H1 (cell line): ENCODE measurements at regions not wholly inside any gene's neighbourhood (a gene's known extent, or its start where the extent isn't known, plus 50 kb on each side); places are given as distances from the start of the nearest gene placed in this dataset.

Experiments used
- CTCF ChIA-PET: fragments of 300-600 bp; sonication (Branson Sonifier 250); formaldehyde crosslinking; loops from one replicate; lab custom pipeline; 2021; ENCODE audit not compliant: partially characterized antibody; lab: Charles Lee
- POLR2A ChIA-PET: fragments of 300-600 bp; sonication (Branson Sonifier 250); formaldehyde crosslinking; loops from one replicate; lab custom pipeline; 2021; ENCODE audit warnings: inconsistent platforms; ENCODE audit not compliant: partially characterized antibody; lab: Charles Lee
- DNase-seq, 2 experiments: peaks; one replicate each; pipeline versions ENCODE4 v3.0.0 to v3.0.0-alpha.2; 2010 to 2022; ENCODE audit warnings: low spot score in 2 of 2, low read depth in 1 of 2, mixed read lengths in 1 of 2
- FAIRE-seq: peaks from 2 replicates; lab custom pipeline; 2011; peaks lifted over from hg19 to GRCh38; lab: Jason Lieb, UNC
- H2AFZ ChIP-seq: 2 replicates; pipeline ENCODE4 v1.8.1; 2012; ENCODE audit warnings: low read length, inconsistent platforms
- H2AK5ac ChIP-seq: 2 replicates; pipeline ENCODE4 v1.6.1; 2013; ENCODE audit warnings: low read depth, low read length
- H2BK120ac ChIP-seq: replicated peaks from 2 replicates; pipeline ENCODE3; 2013; ENCODE audit warnings: low read depth, low read length, inconsistent platforms
- H2BK12ac ChIP-seq: 2 replicates; pipeline ENCODE4 v1.6.1; 2013; ENCODE audit warnings: low read depth, low read length
- H2BK15ac ChIP-seq: 2 replicates; pipeline ENCODE4 v1.6.1; 2013; ENCODE audit warnings: low read length
- H2BK20ac ChIP-seq: 2 replicates; pipeline ENCODE4 v1.6.1; 2013; ENCODE audit warnings: low read length
- H2BK5ac ChIP-seq: 2 replicates; pipeline ENCODE4 v1.6.1; 2013; ENCODE audit warnings: low read depth, low read length
- H3K14ac ChIP-seq: 2 replicates; pipeline ENCODE4 v1.6.1; 2013; ENCODE audit warnings: inconsistent platforms; ENCODE audit not compliant: insufficient read length
- H3K18ac ChIP-seq: 2 replicates; pipeline ENCODE4 v1.6.1; 2013; ENCODE audit warnings: low read length; ENCODE audit errors: extremely low read depth
- H3K23ac ChIP-seq: 2 replicates; pipeline ENCODE4 v1.6.1; 2013; ENCODE audit warnings: inconsistent platforms; ENCODE audit not compliant: insufficient read length
- H3K23me2 ChIP-seq: 2 replicates; pipeline ENCODE4 v1.6.1; 2013; ENCODE audit warnings: low read depth, low read length
- H3K27ac ChIP-seq: 2 replicates; pipeline ENCODE4 v1.6.1; 2011; ENCODE audit warnings: low read depth, low read length, inconsistent platforms
- H3K27me3 ChIP-seq, 4 experiments: replicated peaks in 1 of 4; 1 replicate in 1 of 4; 2 replicates in 3 of 4; pipeline versions ENCODE4 v1.6.1 to v1.8.1; 2011 to 2013; ENCODE audit warnings: low read length in 3 of 4, mild to moderate bottlenecking in 3 of 4, inconsistent platforms in 2 of 4, mixed read lengths in 2 of 4, moderate library complexity in 1 of 4; ENCODE audit not compliant: control insufficient read depth in 3 of 4, insufficient read depth in 3 of 4; ENCODE audit errors: extremely low read depth in 1 of 4
- H3K36me3 ChIP-seq, 4 experiments: 2 replicates each; pipeline versions ENCODE4 v1.6.1 to v1.8.1; 2011 to 2013; ENCODE audit warnings: mild to moderate bottlenecking in 4 of 4, low read length in 3 of 4, moderate library complexity in 2 of 4, control low read depth in 1 of 4, inconsistent platforms in 1 of 4; ENCODE audit not compliant: insufficient read depth in 4 of 4, control insufficient read depth in 2 of 4
- H3K4ac ChIP-seq: replicated peaks from 2 replicates; pipeline ENCODE3; 2013; ENCODE audit warnings: low read length, low read depth, mixed read lengths, inconsistent platforms; ENCODE audit not compliant: insufficient read length
- H3K4me1 ChIP-seq, 4 experiments: replicated peaks in 1 of 4; 1 replicate in 1 of 4; 2 replicates in 3 of 4; pipeline versions ENCODE4 v1.6.1 to v1.8.1; 2011 to 2013; ENCODE audit warnings: low read length in 3 of 4, inconsistent platforms in 2 of 4, mixed read lengths in 1 of 4; ENCODE audit not compliant: insufficient read depth in 4 of 4, control insufficient read depth in 3 of 4
- H3K4me2 ChIP-seq, 2 experiments: 2 replicates each; pipeline versions ENCODE4 v1.6.1 to v1.8.1; 2011 to 2013; ENCODE audit warnings: low read depth in 2 of 2, low read length in 2 of 2, control low read depth in 1 of 2, inconsistent platforms in 1 of 2, mild to moderate bottlenecking in 1 of 2; ENCODE audit not compliant: insufficient read depth in 1 of 2
- H3K4me3 ChIP-seq, 4 experiments: fragments of 200-600, 300-600 bp in 1 of 4; sonication (generic), shearing (Covaris generic), sonication (Bioruptor Twin) in 1 of 4; 2 replicates each; pipeline versions ENCODE4 v1.5.1 to v1.8.1; 2011 to 2016; ENCODE audit warnings: low read length in 4 of 4, low read depth in 3 of 4, control low read depth in 2 of 4, inconsistent platforms in 2 of 4, mild to moderate bottlenecking in 2 of 4, mixed read lengths in 1 of 4, moderate library complexity in 1 of 4; ENCODE audit not compliant: insufficient read depth in 2 of 4; ENCODE audit errors: extremely low read depth in 1 of 4
- H3K56ac ChIP-seq: replicated peaks from 2 replicates; pipeline ENCODE3; 2013; ENCODE audit warnings: low read depth, mild to moderate bottlenecking, mixed read lengths, low read length, inconsistent platforms; ENCODE audit not compliant: insufficient read length
- H3K79me1 ChIP-seq: 2 replicates; pipeline ENCODE4 v1.6.1; 2013; ENCODE audit warnings: low read depth, low read length, control low read depth
- H3K79me2 ChIP-seq, 2 experiments: 2 replicates each; pipeline versions ENCODE4 v1.6.1 to v1.8.1; 2012 to 2013; ENCODE audit warnings: low read length in 2 of 2, mild to moderate bottlenecking in 2 of 2, inconsistent platforms in 1 of 2; ENCODE audit not compliant: insufficient read depth in 2 of 2, control insufficient read depth in 1 of 2
- H3K9ac ChIP-seq, 4 experiments: replicated peaks in 1 of 4; 1 replicate in 1 of 4; 2 replicates in 3 of 4; pipeline versions ENCODE4 v1.6.1 to v1.8.1; 2011 to 2013; ENCODE audit warnings: low read depth in 3 of 4, low read length in 3 of 4, control low read depth in 2 of 4, mild to moderate bottlenecking in 2 of 4, moderate library complexity in 2 of 4, inconsistent platforms in 1 of 4; ENCODE audit errors: extremely low read depth in 1 of 4
- H3K9me3 ChIP-seq, 2 experiments: 2 replicates each; pipeline versions ENCODE4 v1.6.1 to v1.8.1; 2012 to 2013; ENCODE audit warnings: mild to moderate bottlenecking in 2 of 2, moderate library complexity in 2 of 2, control low read depth in 1 of 2, inconsistent platforms in 1 of 2, low read depth in 1 of 2, low read length in 1 of 2, mixed read lengths in 1 of 2; ENCODE audit not compliant: insufficient read depth in 2 of 2
- H4K20me1 ChIP-seq, 2 experiments: replicated peaks in 1 of 2; 2 replicates each; pipeline versions ENCODE3 to v1.8.1; 2011 to 2013; ENCODE audit warnings: inconsistent platforms in 2 of 2, low read length in 2 of 2, mild to moderate bottlenecking in 1 of 2; ENCODE audit not compliant: insufficient read depth in 2 of 2, control insufficient read depth in 1 of 2
- H4K5ac ChIP-seq: 2 replicates; pipeline ENCODE4 v1.6.1; 2013; ENCODE audit warnings: low read length, low read depth, mixed read lengths, inconsistent platforms; ENCODE audit not compliant: insufficient read length
- H4K8ac ChIP-seq: 2 replicates; pipeline ENCODE4 v1.8.0; 2013; ENCODE audit warnings: mild to moderate bottlenecking, moderate library complexity, low read length, inconsistent platforms; ENCODE audit not compliant: insufficient read depth; ENCODE audit errors: extremely low read depth
- H4K91ac ChIP-seq: replicated peaks from 2 replicates; pipeline ENCODE3; 2013; ENCODE audit warnings: low read length, mixed read lengths, inconsistent platforms; ENCODE audit not compliant: insufficient read length
- RNF2 ChIP-seq: fragments of 200-900, 300-1000 bp; sonication (generic); IDR thresholded peaks from 2 replicates; pipeline ENCODE4 v1.7.1; 2016; ENCODE audit warnings: borderline replicate concordance, low read depth, mild to moderate bottlenecking, antibody characterized with exemption, low read length; ENCODE audit not compliant: poor library complexity, severe bottlenecking; ENCODE audit errors: missing control alignments
- SP1 ChIP-seq: IDR thresholded peaks from 2 replicates; pipeline ENCODE4 v1.6.1; 2011; ENCODE audit warnings: low read depth, low read length
- SP2 ChIP-seq: IDR thresholded peaks from 2 replicates; pipeline ENCODE4 v1.6.1; 2012; ENCODE audit warnings: mild to moderate bottlenecking, low read length, inconsistent platforms
- SRF ChIP-seq: IDR thresholded peaks from 2 replicates; pipeline ENCODE4 v1.6.1; 2011; ENCODE audit warnings: mild to moderate bottlenecking, low read depth, low read length, moderate library complexity
- whole genome bisulfite sequencing, 2 experiments: shearing (Covaris generic) in 1 of 2; methylation state at CpG; one replicate each; pipeline versions ENCODE4 v1.1.6 to v1.1.7; 2013 to 2015; ENCODE audit warnings: low lambda C conversion rate in 2 of 2, mixed read lengths in 2 of 2, inconsistent platforms in 1 of 2, low coverage in 1 of 2, missing lambda C conversion rate in 1 of 2; ENCODE audit not compliant: insufficient replicate concordance in 2 of 2, insufficient coverage in 1 of 2, insufficient read length in 1 of 2; ENCODE audit errors: extremely low coverage in 1 of 2, missing lambda C conversion rate in 1 of 2; 5-methylcytosine and 5-hydroxymethylcytosine counted together

DNA sequence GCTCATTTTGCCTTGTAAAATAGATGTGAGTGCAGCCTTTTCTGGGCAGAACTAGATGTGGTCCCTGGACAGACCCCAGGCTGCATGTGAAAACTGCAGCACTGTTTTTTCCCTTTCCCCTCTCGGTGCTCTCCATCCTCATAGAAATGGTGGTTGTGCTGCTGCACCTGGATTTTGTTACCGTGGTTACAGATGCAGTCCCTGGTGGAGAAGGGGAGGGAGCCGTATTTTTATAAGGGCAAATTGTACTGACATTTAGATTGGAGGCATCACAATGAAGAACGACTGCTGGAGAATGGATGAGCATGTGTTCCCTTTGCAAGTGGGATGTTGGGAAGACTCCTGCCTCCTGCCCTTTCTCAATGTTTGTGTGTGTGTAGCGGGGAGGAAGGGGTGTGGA lies 469.9 kb downstream of the CCSER2 start:
- Histone ChIP-seq H2BK120ac (no peak overlapping the region), H3K23ac (no peak overlapping the region), H3K4ac (no peak overlapping the region), H3K14ac (no peak overlapping the region), H3K36me3 (no peaks in the 10 kb centered on the region), H3K79me1 (no peaks in the 10 kb centered on the region), H4K5ac (no peak overlapping the region), H3K9ac (no peak overlapping the region), H3K56ac (no peak overlapping the region), H3K18ac (no peak overlapping the region), H3K27ac (no peak overlapping the region), H4K8ac (no peak overlapping the region), H4K20me1 (no peaks in the 10 kb centered on the region), H3K27me3 (no peaks in the 10 kb centered on the region), H4K91ac (no peak overlapping the region), H2BK20ac (no peak overlapping the region), H2AK5ac (no peak overlapping the region), H2AFZ (no peak overlapping the region), H3K4me2 (no peak overlapping the region), H3K9me3 (0 out of 4 replicates have a peak, but pooled peaks cover 0 to 2% of the 10 kb centered on the region in 2 experiments), H3K4me3 (no peak overlapping the region), H2BK5ac (no peak overlapping the region), H3K79me2 (no peaks in the 10 kb centered on the region), H2BK12ac (no peak overlapping the region), H2BK15ac (no peak overlapping the region), H3K23me2 (no peaks in the 10 kb centered on the region), H3K4me1 (no peaks in the 10 kb centered on the region)
- ChIA-PET CTCF (interaction anchor here (0.9 to 1.6 kb wide), 3 partner anchors 18 to 306 kb away, joined by 3 to 4 read pairs (median 3); no protein-coding TSS in a partner anchor), POLR2A (no interaction called here)
- 86% methylated on average over 5 of the region's 5 CpGs; no CpG with 5 or more reads in 1 of the 2 experiments for WGBS, 2 experiments
- no peak for DNase-seq
- TF ChIP-seq SRF (no peak), SP2 (no peak), RNF2 (no peak), SP1 (no peak)
- no peak for FAIRE-seq
